Fibroblast of skin of abdomen (primary cell): ENCODE measurements at regions not wholly inside any gene's neighbourhood (a gene's known extent, or its start where the extent isn't known, plus 50 kb on each side); places are given as distances from the start of the nearest gene placed in this dataset.

Experiments used
- DNase-seq: peaks from one replicate; pipeline ENCODE4 v3.0.0-alpha.2; 2013

- no peak for DNase-seq
These were observed 89.0 kb downstream of the UNCX start for GRCh38 chr7:1321411-1322239.

DNA sequence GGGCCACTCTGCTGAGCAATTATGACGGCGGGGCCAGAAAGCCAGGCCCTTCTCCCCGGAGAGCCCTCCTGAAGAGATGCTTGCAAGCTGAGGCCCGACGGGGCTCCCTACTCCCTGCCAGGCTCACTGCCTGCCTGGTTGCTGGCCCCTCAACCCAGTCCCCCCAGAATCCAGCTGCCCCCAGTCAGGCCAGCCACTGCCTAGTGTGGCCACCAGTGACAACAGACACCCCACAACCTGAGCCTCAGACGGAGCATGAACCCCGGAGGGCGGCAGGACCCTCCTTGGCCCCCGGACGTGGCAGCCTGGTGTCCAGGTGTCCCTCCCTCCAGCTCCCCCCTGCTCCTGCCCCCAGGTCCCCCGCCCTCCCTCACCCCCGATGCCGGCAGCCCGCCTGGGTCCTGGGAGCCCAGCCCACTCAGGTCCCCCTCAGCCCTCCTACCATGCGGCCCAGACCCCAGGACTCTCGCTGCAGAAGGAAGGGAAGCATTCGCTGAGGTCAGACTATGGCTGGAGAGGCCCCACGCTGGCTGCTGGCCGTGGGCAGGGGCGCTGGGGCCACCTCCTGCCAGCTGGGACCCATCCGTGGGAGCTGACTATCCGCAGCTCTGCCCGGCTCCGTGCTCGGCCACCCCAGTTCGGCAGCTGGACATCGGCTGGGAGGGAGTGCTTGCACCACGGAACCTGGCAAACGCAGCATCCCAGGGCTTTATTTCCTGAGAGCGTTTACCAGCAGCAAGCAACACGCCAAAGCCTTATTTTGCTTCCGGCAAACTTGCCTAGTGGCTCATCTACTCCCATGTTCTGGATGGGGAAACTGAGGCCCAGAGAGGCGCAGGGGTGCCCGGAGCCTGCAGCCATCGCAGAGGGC is 89.8 kb downstream of the UNCX start:
- DNase-seq = no peak

GRCh38 chr7:1323178-1324027 is 90.7 kb downstream of the UNCX start:
- DNase-seq = no peak

GRCh38 chr7:1324028-1324900 is 91.6 kb downstream of the UNCX start:
- no peak for DNase-seq

- DNase-seq = no peak
These were observed 92.6 kb downstream of the UNCX start for GRCh38 chr7:1325246-1325645.

DNA sequence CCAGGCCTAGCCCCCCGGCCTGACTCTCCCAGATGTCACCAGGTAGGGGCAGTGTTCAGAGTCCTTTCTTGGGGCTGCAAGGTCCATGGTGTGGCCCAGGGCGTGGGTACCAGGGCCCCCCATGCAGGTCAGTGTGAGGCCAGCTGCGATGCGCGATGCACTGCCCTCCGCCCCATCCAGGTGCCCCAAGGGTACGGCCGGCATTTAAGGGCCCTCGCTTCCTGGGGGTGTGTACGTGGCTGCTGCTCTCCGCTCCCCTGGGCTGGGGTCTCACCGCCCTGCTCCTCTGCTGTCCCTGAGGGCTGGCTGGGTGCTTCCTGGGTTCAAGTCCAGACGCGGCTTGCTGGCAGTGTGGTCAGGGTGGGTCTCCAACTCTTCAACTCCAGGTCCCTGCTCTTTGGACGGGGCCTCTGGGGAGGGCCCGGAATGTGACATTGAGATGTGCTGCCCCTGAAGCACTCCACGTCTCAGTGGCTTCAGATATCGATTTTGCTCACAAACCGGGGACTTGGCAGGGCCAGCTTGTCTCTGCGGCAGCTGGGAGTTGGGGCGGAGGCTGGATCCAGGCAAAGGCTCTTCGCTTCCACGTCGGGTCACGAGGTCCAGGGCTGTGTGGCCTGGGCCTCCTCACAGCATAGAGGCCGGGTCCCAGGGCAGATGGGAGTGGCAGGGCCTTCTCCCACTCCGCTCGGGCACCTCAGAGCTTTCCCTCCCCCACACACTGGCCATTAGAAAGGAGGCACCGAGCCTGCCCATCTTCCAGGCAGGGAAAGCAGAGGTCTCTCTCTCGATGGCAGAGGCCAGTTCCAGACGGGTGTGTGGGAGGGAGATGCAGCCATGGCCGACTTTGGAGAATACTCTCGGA is 93.2 kb downstream of the UNCX start:
- no peak for DNase-seq

- DNase-seq = no peak
These were observed 93.8 kb downstream of the UNCX start for GRCh38 chr7:1326511-1326785.

- no peak for DNase-seq
These were observed 96.6 kb downstream of the UNCX start for GRCh38 chr7:1329261-1329660.

DNA sequence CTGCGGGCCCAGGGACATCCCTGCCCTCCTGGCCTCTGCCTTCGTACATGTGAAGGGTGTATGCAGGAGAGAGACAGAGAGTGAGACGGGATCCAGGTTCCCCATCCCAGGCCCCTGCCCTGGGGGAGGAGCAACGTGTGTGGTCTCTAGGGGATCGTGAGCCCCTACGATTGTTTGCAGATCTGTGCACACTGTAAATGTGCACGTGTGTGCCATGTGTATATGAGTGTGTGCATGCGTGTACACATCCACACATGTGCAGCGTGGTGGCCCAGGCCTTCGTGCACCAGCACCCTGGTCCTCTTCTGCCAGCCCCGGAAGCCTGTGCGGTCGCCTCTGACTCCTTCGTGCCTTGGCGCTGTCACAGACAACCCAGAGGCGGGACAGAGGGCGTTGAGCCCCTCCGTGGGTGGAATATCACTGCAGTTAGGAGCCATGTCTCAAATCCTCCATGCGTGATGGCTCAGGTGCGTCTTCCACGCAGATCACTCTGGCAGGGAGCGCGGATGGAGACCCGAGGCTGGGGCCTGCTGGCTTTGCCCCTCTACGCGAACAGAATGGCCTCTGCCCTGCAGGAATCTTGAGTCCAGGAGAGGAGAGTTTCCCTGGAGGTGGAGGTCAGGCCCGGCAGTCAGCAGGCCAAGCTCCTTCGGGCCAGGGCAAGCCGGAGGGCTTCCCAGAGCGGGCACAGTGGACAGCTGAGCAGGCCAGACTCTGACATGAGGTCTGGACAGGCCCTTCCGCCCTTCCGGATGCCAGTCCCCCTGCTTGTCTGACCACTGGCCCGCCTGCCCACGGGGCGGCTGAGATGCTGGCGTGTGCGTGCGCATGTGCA is 97.5 kb downstream of the UNCX start:
- DNase-seq = no peak

GRCh38 chr7:1330801-1331425 is 98.2 kb downstream of the UNCX start:
- no peak for DNase-seq

GRCh38 chr7:1331561-1332467 is 99.1 kb downstream of the UNCX start:
- no peak for DNase-seq

GRCh38 chr7:1336509-1336908 is 103.8 kb downstream of the UNCX start:
- no peak for DNase-seq

- no peak for DNase-seq
These were observed 106.9 kb downstream of the UNCX start for GRCh38 chr7:1339611-1340010.

GRCh38 chr7:1340031-1340430 is 107.4 kb downstream of the UNCX start:
- DNase-seq = no peak

DNA sequence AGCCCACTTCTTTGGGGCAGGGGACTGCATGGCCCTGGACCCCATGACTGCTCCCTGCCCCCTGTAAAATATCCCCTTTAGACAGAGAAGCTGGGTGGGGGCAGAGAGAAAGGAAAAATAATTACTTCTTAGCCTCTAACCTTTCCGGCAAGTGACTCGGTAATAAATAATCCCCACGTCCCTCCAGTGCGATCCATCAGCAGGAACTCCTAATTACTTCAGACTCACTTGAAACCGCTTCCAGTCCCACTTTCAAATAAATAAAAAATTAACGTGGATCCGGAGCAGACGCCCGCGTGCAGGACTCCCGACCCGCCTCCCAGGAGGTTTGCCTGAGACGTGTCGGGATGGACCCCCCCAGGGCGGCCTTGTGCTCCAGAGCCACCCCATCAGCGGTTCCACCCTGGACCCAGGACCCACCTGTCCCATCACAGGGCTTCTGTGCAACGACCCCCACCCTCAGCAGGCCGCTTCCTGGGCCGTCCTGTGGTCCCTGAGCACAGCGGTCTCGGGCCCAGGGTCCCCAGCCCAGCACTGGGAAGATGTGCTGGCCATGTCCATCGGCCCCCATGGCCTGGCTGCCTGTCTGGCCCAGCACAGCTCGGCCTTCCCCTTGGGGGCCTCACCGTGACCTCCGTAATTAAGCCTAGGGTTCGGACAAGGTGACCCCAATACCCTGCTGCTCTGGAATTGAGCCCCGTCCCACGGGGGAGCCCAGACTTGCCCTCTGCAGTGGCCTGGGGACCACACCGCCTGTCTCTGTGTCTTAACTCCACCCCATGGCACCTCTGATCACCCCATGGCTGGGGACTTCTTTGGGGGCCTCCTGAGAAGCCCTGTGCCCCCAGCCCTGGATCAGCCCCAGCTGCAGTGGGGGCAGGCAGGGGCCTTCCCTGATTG is 108.0 kb downstream of the UNCX start:
- DNase-seq = no peak

- DNase-seq = no peak
These were observed 108.9 kb downstream of the UNCX start for GRCh38 chr7:1341361-1342089.
